Testis (tissue), 2 donors: ENCODE measurements at regions not wholly inside any gene's neighbourhood (a gene's known extent, or its start where the extent isn't known, plus 50 kb on each side); places are given as distances from the start of the nearest gene placed in this dataset.

ENCODE experiments used
- POLR2A ChIP-seq: fragments of 450-650 bp; IDR thresholded peaks from one replicate; pipeline ENCODE4 v1.6.1; 2017; ENCODE audit warnings: antibody characterized with exemption, mild to moderate bottlenecking, moderate library complexity
- TF ChIP-seq, protein P1 (sequence below), 3 experiments: fragments of 450-650 bp in 2 of 3; fragments of 200-600 bp in 1 of 3; sonication (generic) in 1 of 3; IDR thresholded peaks; one replicate each; pipeline ENCODE4 v1.5.1; 2016 to 2019; ENCODE audit warnings: antibody characterized with exemption in 3 of 3, mild to moderate bottlenecking in 2 of 3, moderate library complexity in 1 of 3

GRCh38 chr11:37050311-37050710, 452.3 kb upstream of the RAG2 start:
- TF ChIP-seq POLR2A: no peak
- TF ChIP-seq, protein P1, sequence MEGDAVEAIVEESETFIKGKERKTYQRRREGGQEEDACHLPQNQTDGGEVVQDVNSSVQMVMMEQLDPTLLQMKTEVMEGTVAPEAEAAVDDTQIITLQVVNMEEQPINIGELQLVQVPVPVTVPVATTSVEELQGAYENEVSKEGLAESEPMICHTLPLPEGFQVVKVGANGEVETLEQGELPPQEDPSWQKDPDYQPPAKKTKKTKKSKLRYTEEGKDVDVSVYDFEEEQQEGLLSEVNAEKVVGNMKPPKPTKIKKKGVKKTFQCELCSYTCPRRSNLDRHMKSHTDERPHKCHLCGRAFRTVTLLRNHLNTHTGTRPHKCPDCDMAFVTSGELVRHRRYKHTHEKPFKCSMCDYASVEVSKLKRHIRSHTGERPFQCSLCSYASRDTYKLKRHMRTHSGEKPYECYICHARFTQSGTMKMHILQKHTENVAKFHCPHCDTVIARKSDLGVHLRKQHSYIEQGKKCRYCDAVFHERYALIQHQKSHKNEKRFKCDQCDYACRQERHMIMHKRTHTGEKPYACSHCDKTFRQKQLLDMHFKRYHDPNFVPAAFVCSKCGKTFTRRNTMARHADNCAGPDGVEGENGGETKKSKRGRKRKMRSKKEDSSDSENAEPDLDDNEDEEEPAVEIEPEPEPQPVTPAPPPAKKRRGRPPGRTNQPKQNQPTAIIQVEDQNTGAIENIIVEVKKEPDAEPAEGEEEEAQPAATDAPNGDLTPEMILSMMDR (IDR thresholded peaks at IDR 0.05): no peak
